GM18520 (cell line): ENCODE measurements at regions not wholly inside any gene's neighbourhood (a gene's known extent, or its start where the extent isn't known, plus 50 kb on each side); places are given as distances from the start of the nearest gene placed in this dataset.
"Not testable (repeated sequence)": the region's sequence is repeated elsewhere in the genome, so short reads cannot be mapped to it uniquely, and the experiment has no call there.

ENCODE experiments used
- ATAC-seq: cut with Tn5 transposase; IDR thresholded peaks from one replicate; pipeline ENCODE4 v1.9.1; 2021; ENCODE audit not compliant: unreplicated experiment

DNA sequence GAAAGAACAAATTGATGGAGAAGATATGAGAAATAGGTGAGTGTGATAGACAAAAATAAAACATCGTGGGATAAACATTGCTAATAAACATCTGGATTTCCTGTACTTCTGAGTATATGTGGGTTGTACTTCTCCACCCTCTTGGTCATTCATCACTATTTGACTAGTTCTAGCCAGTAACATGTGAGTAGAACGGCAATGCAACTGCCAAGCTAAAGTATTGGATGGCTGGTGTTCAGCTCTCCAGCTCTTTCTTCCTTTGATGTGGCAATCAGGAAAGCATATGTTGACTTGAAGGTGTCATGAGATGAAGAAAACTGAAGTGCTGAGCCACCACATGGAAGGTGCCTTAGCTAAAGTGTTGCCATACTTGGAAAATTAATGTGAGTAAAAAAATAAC lies 144.9 kb downstream of the SCG2 start:
- no peak for ATAC-seq

DNA sequence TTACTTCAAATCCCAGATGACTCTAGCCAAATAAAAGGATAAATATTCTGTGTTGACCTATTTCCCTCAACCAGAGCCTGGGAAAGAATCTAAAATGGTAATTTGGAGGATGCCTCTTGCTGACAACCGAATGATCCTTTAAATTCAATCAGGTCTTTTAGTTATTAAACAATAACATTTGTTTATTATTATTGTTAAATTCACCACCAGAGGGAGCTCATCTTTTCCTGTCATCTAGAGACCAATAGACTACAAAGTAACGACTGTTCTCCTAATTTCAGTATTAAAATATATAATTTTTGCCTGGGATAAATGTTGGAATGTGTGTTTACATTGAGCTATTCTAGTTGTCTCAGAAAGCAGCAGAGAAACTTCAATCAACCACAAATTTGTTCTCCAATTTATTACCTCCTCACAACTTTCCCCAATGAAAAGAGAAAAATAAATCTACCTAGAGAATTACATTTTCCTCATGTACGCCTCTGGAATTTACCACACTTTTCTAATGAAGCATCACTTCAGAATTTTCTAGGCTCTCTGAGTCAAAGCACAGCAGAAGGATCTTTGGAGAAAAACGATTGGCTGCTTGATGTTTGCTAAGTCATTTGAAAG lies 142.7 kb downstream of the SCG2 start:
- ATAC-seq: no peak

DNA sequence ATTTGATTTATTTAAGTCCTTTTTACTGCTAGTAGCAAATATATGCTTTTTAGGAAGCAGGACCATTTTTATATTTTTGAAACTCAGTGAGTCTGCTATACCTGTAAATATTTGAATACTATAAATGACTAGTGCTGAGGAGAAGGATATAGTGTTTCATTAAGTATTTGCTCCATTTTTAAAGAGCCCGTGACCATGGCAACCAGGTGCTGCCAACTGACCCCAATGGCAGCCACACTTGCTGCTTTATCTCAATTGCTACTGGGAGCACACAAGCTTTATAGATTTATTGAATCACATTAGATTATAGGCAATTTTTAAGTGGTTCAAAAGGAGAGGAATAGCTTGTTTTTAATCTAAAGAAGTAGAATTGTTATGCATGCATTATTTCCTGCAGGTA lies 142.0 kb downstream of the SCG2 start:
- no peak for ATAC-seq

DNA sequence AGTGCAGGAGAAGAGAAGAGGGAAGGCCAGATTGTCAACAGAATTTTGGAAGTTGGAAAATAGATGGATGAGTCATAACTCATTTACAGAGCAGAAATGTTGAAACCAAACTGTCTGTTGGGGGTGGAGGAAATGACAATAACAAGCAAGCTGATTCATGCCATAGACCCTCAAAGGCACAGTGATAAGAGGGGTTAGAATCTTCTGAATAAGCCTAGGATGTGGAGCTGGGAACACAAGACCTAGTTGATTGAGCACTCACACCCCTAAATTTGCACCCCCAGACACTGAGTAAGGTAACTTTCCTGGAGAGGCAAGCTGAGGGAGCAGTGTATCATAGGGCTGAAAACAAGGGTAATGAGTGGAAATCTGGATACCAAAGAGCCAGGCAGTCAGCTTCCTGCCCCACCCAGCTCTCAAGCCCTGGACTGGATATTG lies 141.4 kb downstream of the SCG2 start:
- ATAC-seq: no peak

DNA sequence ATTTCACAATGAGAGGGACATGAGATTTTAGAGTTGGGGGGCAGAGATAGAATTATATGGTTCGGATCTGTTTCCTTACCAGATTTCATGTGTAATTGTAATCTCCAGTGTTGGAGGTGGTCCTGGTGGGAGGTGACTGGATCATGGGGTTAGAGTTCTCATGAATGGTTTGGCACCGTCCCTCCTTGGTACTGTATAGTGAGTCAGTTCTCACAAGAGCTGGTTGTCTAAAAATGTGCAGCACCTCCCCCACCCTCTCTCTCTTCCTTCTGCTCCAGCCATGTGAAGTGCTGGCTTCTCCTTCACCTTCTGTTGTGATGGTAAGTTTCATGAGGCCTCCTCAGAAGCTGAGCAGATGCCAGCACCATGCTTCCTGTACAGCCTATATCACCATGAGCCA lies 138.1 kb downstream of the SCG2 start:
- ATAC-seq: no peak

DNA sequence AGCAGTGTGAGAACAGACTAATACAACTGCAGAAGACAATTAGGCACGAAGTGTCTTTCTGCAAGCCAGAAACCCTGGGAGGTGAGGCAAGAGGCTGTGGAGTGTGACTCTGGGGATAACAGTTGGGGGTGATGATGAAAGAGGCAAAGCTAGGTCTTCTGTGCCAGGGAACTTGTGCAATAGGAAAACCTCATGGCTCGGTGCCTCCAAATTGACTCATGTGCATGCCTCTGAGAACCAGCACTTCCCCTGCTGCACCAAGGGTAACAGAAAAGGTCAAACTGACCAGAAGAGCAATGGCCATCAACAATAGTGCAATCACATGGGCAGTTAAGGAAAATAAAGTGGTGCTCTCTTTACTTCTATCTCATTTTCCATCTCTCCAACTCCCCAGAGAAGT lies 136.4 kb downstream of the SCG2 start:
- no peak for ATAC-seq

DNA sequence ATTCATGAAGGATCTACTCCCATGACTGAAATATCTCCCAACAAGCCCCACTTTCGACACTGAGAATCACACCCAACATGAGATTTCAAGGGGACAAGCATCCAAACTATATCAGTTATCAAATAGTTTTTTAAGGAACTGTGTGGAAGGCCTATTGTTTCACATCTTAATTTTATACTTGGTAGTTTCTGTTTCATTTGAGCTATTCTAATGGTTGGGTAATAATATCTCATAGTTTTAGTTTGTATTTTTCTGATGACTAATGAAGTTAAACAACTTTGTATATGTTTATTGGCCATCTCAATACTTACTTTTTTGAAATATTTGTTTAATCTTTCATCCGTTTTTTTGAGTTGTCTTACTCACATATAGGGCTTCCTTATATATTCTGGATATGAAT lies 135.0 kb downstream of the SCG2 start:
- ATAC-seq: no peak

DNA sequence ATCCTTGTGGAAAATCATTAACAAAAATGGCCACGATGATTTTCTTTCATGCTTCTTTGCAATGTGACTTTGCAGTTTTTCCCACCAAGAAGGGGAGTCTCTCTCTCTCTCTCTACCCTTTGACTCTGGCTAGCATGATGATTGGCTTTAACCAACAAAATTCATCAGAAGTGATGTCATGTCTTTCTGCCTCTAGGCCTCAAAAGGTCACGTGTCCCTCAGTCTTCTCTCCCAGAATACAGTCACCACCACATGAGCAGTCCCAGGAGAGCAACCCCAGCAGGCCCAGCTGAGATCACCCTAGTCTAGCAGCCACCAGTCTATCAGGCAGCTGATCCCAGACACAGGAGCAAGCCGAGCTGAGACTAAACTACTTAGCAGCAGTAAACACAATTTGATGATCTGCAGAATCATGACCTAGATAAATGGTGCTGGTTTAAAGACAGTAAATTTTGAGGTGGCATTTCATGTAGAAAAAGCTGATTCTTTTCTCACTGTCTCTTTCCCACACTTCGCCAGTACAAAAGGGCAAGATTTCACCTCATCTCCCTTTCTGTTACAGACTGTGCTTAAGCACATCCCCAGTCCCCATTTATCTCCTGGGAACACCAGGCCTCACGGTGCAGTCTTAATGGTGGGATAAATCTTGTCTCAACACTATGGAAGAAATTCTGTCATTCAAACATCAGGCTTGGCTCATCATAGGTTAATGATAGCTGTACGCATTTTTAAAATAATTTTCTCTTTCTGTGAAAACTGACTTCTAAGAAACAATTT lies 132.7 kb downstream of the SCG2 start:
- ATAC-seq: no peak

DNA sequence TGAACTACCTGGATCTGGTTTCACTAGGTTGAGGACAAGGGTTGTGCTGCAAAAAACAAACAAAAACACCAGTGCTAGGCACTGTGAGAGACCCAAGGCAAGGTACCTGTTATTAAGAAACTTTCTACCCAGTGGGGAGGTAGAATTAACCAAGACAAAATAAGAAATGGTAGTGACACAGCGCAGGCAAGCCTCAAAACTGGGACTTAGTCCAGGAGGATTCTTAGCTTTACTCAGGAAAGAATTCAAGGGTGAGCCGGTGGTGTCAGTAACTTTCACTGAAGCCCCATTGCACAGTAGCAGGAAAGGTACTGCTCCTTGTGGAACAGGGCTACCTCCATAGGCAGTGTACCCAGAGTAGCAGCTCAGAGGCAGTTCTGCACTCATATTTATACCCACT lies 131.6 kb downstream of the SCG2 start:
- no peak for ATAC-seq

DNA sequence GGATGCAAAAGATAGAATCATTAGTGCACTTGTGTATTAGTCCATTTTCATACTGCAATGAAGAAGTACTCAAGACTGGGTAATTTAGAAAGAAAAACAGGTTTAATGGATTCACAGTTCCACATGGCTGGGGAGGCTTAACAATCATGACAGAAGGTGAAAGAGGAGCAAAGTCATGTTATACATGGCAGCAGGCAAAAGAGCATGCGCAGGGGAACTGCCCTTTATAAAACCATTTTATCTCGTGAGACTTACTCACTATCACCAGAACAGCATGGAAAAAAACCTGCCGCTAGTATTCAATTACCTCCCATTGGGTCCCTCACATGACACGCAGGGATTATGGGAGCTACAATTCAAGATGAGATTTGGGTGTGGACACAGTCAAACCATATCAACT lies 129.4 kb downstream of the SCG2 start:
- ATAC-seq: no peak

DNA sequence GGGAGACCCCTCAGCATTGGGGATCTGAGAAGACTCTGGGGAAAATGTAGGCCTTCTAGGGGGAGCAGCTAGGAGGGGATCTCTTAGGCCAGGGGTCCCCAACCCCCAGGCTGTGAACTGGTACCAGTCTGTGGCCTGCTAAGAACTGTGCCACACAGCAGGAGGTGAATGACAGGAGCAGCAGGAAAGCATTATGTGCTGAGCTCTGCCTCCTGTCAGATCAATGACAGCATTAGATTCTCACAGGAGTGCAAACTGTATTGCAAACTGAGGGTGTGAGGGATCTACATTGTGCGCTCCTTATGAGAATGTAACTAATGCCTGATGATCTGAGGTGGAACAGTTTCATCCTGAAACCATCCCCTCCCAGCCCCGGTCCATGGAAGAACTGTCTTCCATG lies 127.3 kb downstream of the SCG2 start:
- no peak for ATAC-seq

DNA sequence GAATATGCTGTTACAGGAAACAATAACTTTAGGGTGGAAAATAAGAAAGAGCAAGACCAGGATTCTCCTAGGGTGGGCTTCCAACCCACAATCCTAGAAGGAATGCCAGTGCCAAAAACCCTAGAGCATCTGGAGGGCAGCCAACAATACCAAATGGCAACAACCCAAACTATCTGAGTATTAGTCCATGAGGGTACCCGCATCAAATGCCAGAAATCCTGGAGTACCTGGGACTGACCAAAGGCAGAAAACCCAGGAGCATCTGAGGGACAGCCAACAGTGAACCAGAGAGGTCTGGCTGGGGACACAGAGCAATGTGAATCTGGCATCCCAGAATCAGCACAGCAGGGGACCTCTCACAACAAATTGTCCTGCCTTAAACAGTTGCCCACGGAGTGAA lies 126.3 kb downstream of the SCG2 start:
- no peak for ATAC-seq

DNA sequence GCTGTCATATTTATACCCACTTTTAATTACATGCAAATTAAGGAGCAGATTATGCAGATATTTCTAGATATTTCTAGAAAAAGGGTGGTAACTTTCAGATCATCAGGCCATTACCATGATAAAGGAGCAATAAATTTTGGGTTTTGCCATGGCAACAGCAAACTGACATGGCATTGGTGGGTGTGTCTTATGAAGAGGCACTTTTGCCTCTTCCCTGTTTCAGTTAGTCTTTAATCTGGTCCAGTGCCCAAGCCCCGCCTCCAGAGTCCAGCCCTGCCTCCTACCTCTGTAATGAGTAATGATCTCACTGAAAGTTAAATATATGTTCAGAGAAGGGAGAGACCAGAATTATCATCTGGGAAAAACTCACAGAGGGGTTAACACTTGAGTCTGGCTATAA lies 124.8 kb downstream of the SCG2 start:
- ATAC-seq: no peak

DNA sequence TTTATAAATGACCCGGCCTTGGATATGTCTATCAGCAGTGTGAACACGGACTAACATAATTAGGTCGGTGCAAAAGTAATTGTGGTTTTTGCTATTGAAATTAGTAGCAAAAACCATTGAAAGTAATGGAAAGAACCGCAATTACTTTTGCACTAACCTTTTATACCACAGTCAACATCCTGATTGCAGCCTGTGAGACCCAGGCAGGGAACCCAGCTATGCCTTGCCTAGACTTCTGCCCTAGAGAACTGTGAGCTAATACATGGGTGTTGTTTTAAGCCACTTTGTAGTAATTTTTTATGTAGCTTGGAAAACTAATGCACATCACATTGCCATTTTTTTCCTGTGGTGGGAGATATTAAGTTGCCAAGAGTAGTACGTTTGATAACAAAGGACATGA lies 120.7 kb downstream of the SCG2 start:
- ATAC-seq: no peak

DNA sequence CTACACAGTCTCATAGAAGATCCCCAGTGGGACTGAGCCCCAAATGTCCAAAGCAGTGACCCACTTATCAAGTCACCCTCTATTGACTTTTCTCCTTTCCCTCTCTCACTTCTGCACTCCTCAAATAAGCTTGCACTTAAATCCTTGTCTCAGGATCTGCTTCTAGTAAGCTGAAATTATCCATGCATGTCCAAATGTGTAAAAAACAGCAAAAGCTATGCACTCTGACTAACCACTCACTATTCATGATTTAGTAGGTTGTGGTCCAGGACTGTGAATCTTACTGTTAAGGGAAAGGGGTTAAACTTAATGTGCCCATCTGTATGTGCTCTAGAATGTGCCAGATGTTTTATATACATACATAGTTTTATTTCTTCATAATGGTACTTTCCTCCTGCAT lies 115.4 kb downstream of the SCG2 start:
- no peak for ATAC-seq

DNA sequence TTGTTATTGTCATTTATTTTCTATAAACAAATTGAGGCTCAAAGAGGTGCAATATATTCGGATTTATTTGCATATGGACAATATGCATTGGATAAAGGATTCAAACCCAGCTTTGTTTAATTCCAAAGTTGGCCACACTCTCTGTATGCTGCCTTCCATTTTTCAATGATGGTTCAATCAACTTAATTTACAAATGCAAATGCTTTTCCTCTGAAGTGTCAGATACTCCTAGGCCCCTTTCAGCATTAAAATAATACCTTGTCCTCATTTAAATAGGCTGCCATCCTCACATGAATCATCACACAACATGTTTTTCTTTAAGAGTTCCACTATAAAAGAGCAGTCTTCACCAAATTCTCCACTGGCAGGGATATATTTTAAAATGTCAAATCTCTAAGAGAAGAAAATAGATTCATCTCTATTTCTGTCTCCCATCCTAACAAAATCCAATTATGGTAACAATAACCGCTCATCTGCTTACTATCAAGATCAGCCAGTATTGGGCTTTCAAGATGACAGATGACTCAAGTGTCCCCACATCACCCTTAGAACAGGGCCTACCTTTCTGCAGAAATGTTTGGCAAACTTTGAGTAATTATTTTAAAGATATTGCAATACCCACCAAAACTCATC lies 114.8 kb downstream of the SCG2 start:
- ATAC-seq: no peak

DNA sequence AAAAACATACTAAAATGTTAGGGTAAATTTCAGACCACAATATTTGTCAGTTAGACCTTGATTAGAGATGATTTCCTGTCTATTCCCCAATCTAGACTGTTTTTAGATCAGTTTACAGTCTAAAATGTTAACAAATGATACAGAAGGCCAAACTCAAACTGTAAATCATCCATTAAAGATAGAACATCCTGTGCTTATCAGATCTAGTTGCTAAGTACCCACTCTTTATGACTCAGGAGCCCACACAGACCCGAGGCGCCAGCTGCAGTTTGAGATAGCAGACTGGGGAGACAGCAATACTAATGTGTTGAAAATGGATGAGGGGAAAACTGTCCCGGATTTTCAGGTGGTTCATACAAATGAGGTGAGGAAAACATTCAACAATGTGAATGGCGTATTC lies 113.3 kb downstream of the SCG2 start:
- ATAC-seq: no peak

DNA sequence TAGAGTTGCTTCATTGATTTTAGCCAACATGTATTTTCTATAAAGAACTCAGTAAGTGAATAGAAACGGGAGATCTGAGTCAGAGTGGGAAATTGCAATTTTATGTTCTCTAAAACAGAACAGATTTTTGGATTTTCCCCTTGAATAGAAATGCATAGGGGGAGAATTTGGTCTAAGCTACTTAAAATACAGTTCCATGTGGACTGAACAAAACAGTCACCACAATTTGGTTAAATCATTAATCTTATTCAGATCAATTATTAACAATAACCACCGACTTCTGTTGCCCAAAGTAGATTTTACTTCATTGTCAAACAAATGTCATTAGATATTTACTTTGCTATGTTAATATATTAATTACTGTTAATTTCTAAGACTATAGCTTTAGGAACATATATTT lies 107.7 kb downstream of the SCG2 start:
- ATAC-seq: no peak

DNA sequence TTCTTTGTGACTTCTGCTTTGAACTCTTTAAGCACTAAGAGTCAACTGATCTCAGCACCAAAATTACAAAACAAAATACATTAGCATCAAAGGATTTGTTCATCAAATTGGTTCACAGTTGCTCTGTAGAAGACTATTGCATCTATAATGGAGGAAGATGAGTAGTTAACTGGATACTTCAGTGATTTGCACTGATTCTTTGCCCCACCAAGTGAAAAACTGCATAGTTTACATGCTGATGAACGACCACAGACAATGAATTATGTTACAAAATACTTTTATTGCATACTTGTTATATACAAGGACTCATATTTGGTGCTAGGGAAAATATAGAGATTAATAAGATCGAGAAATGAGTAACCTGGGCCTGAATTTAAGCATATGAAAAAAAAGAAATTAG lies 107.2 kb downstream of the SCG2 start:
- no peak for ATAC-seq

DNA sequence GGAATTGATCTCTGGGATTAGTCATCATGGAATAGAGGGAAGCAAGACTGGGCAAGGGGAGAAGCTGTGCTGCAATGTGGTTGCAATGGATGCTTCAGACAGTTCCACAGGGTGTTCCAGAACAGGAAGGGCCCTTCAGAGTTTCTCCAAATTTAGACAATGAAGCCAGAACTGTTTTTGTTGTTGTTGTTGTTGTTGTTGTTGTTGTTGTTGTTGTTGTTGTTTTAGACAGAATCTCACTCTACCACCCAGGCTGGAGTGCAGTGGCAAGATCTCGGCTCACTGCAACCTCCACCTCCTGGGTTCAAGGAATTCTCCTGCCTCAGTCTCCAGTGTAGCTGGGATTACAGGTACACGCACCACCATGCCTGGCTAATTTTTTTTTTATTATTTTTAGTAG lies 105.3 kb downstream of the SCG2 start:
- ATAC-seq: not testable (repeated sequence)

DNA sequence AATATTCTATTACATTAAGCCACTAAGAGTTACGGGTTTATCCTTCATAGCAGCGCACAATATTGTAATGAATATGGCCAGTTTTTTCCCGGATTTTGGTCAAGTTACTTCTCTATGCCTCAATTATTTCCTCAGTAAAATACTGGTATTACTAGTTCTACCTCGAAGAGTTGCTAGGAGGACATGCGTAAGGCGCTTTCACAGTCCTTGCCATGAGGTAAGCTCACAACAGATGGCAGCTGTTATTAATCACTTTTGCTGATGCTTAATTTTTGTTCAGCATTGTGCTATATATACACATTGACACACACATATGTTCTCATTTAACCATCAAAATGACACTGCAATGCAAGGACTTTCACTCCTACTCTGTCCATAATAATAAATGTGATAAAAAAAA lies 101.5 kb downstream of the SCG2 start:
- ATAC-seq: no peak

DNA sequence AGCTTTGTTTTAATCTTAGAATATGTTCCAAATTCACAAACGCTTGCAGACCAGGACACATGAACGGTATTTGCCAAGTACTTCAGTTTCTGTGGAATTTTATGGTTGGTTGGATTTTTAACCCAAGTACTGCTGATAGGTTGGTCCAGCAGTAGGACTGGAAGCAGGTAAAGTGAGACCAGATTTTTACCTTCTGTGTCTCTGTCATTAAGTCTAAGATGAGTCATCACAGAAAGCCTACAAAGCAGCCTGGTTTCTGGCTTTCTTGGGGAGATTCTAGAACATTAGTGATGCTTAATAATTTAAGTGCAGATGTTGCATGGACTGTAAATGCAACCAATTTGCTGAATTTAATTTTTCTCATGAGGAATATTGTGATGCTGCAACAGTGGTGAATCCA lies 100.5 kb downstream of the SCG2 start:
- no peak for ATAC-seq

DNA sequence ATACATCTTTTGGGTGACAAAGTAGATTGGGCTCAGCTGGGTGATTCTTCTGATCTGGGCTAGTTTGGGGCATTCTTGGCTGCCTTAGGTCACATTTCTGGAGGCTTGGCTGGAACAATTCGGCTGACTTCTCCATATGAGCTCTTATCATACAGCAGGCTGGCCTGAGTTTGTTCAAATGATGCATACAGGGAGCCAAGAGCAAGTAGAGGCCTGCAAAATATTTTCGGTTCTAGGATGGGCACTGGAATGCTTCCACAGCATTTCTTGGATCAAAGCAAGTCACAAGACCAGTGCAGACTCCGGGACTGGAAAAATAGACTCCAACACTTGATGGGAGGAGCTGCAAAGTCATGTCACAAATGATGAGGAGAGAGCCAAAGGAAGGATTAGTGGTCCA lies 98.4 kb downstream of the SCG2 start:
- no peak for ATAC-seq
